ENCODE measurements at regions not wholly inside any gene's neighbourhood (a gene's known extent, or its start where the extent isn't known, plus 50 kb on each side); places are given as distances from the start of the nearest gene placed in this dataset.
"Not testable (repeated sequence)": the region's sequence is repeated elsewhere in the genome, so short reads cannot be mapped to it uniquely, and the experiment has no call there.

- DNase-seq, result no peak
Measured at GRCh38 chr14:106666341-106666740, 1140.0 kb downstream of the TMEM121 start.

- no peak for DNase-seq
Measured at GRCh38 chr14:106670011-106670410, 1143.6 kb downstream of the TMEM121 start.

GRCh38 chr14:106674093-106674492, 1147.7 kb downstream of the TMEM121 start:
- not testable (repeated sequence) for DNase-seq

- DNase-seq, result peak; percentile 50
Measured at GRCh38 chr14:106674509-106675125, 1148.2 kb downstream of the TMEM121 start.

GRCh38 chr14:106675716-106676115, 1149.3 kb downstream of the TMEM121 start:
- DNase-seq, result not testable (repeated sequence)

- DNase-seq, result no peak
Measured at GRCh38 chr14:106679776-106680175, 1153.4 kb downstream of the TMEM121 start.

GRCh38 chr14:106681161-106681560, 1154.8 kb downstream of the TMEM121 start:
- no peak for DNase-seq

GRCh38 chr14:106681568-106681967, 1155.2 kb downstream of the TMEM121 start:
- DNase-seq, result no peak

- DNase-seq, result no peak
Measured at GRCh38 chr14:106683631-106684030, 1157.2 kb downstream of the TMEM121 start.

- DNase-seq, result no peak
Measured at GRCh38 chr14:106686533-106686932, 1160.2 kb downstream of the TMEM121 start.

- no peak for DNase-seq
Measured at GRCh38 chr14:106690333-106690891, 1164.0 kb downstream of the TMEM121 start.

GRCh38 chr14:106691601-106692291, 1165.4 kb downstream of the TMEM121 start:
- DNase-seq, result peak; percentile 92

GRCh38 chr14:106694638-106695393, 1168.4 kb downstream of the TMEM121 start:
- DNase-seq, result peak; percentile 59

- not testable (repeated sequence) for DNase-seq
Measured at GRCh38 chr14:106698620-106699267, 1172.4 kb downstream of the TMEM121 start.

GRCh38 chr14:106703651-106704050, 1177.3 kb downstream of the TMEM121 start:
- not testable (repeated sequence) for DNase-seq

GRCh38 chr14:106706488-106706887, 1180.1 kb downstream of the TMEM121 start:
- not testable (repeated sequence) for DNase-seq

GRCh38 chr14:106710187-106710586, 1183.8 kb downstream of the TMEM121 start:
- DNase-seq, result not testable (repeated sequence)

GRCh38 chr14:106712513-106712912, 1186.1 kb downstream of the TMEM121 start:
- not testable (repeated sequence) for DNase-seq

GRCh38 chr14:106714446-106715428, 1188.4 kb downstream of the TMEM121 start:
- DNase-seq, result not testable (repeated sequence)

GRCh38 chr14:106717544-106717943, 1191.2 kb downstream of the TMEM121 start:
- not testable (repeated sequence) for DNase-seq

GRCh38 chr14:106719880-106720279, 1193.5 kb downstream of the TMEM121 start:
- peak; percentile 18 for DNase-seq
